ENCODE measurements at regions not wholly inside any gene's neighbourhood (a gene's known extent, or its start where the extent isn't known, plus 50 kb on each side); places are given as distances from the start of the nearest gene placed in this dataset.

GRCh38 chr7:94297397-94297838 lies 97.3 kb upstream of the COL1A2 start:
- TF ChIP-seq EZH2 (IDR thresholded peaks at IDR 0.05; ENCODE audit: borderline replicate concordance, insufficient read depth, low read length, poor library complexity, severe bottlenecking): no peak
- TF ChIP-seq, protein P1, sequence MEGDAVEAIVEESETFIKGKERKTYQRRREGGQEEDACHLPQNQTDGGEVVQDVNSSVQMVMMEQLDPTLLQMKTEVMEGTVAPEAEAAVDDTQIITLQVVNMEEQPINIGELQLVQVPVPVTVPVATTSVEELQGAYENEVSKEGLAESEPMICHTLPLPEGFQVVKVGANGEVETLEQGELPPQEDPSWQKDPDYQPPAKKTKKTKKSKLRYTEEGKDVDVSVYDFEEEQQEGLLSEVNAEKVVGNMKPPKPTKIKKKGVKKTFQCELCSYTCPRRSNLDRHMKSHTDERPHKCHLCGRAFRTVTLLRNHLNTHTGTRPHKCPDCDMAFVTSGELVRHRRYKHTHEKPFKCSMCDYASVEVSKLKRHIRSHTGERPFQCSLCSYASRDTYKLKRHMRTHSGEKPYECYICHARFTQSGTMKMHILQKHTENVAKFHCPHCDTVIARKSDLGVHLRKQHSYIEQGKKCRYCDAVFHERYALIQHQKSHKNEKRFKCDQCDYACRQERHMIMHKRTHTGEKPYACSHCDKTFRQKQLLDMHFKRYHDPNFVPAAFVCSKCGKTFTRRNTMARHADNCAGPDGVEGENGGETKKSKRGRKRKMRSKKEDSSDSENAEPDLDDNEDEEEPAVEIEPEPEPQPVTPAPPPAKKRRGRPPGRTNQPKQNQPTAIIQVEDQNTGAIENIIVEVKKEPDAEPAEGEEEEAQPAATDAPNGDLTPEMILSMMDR (IDR thresholded peaks at IDR 0.05; ENCODE audit: poor library complexity, severe bottlenecking): no peak
- no peak for TF ChIP-seq EP300 (conservative IDR thresholded peaks at IDR 0.05; ENCODE audit: poor library complexity, severe bottlenecking)
- TF ChIP-seq POLR2AphosphoS5 (IDR thresholded peaks at IDR 0.05): no peak
